ENCODE measurements at regions not wholly inside any gene's neighbourhood (a gene's known extent, or its start where the extent isn't known, plus 50 kb on each side); places are given as distances from the start of the nearest gene placed in this dataset.

GRCh38 chr5:2109566-2109965 is 226.8 kb upstream of the IRX4 start:
- H3K27me3 ChIP-seq (ENCODE audit: control insufficient read depth in 2 of 2, insufficient read depth in 2 of 2, low read length in 2 of 2): no peaks in the 10 kb centered on the region
- H3K9me3 ChIP-seq (ENCODE audit: control insufficient read depth in 2 of 2, low read length in 2 of 2): no peaks in the 10 kb centered on the region
- H3K9ac ChIP-seq (ENCODE audit: low read depth in 1 of 2, low read length in 2 of 2): no peak overlapping the region
- H3K4me3 ChIP-seq (ENCODE audit: low read length in 2 of 2): no peak overlapping the region
- no peaks in the 10 kb centered on the region for H3K36me3 ChIP-seq (ENCODE audit: control insufficient read depth in 2 of 2, insufficient read depth in 2 of 2, low read length in 2 of 2)
- H3K4me1 ChIP-seq (ENCODE audit: control insufficient read depth in 2 of 2, insufficient read depth in 2 of 2, low read length in 2 of 2): no peaks in the 10 kb centered on the region
- no peak overlapping the region for H3K27ac ChIP-seq (ENCODE audit: low read depth in 2 of 2, low read length in 2 of 2)

- Histone ChIP-seq H3K4me1 (ENCODE audit: control insufficient read depth in 2 of 2, insufficient read depth in 2 of 2, low read length in 2 of 2) (no peaks in the 10 kb centered on the region), H3K36me3 (ENCODE audit: control insufficient read depth in 2 of 2, insufficient read depth in 2 of 2, low read length in 2 of 2) (no peaks in the 10 kb centered on the region), H3K9me3 (ENCODE audit: control insufficient read depth in 2 of 2, low read length in 2 of 2) (no peaks in the 10 kb centered on the region), H3K27ac (ENCODE audit: low read depth in 2 of 2, low read length in 2 of 2) (no peak overlapping the region), H3K9ac (ENCODE audit: low read depth in 1 of 2, low read length in 2 of 2) (no peak overlapping the region), H3K4me3 (ENCODE audit: low read length in 2 of 2) (no peak overlapping the region), H3K27me3 (ENCODE audit: control insufficient read depth in 2 of 2, insufficient read depth in 2 of 2, low read length in 2 of 2) (no peaks in the 10 kb centered on the region)
Observed at GRCh38 chr5:2106721-2107120, 224.0 kb upstream of the IRX4 start.

- Histone ChIP-seq H3K4me1 (ENCODE audit: control insufficient read depth in 2 of 2, insufficient read depth in 2 of 2, low read length in 2 of 2) (no peaks in the 10 kb centered on the region), H3K27ac (ENCODE audit: low read depth in 2 of 2, low read length in 2 of 2) (no peak overlapping the region), H3K9ac (ENCODE audit: low read depth in 1 of 2, low read length in 2 of 2) (no peak overlapping the region)
Observed at GRCh38 chr5:2105141-2105540, 222.4 kb upstream of the IRX4 start.

GRCh38 chr5:2103940-2104339 is 221.2 kb upstream of the IRX4 start:
- Histone ChIP-seq H3K9ac (ENCODE audit: low read depth in 1 of 2, low read length in 2 of 2) (no peak overlapping the region), H3K4me3 (ENCODE audit: low read length in 2 of 2) (no peak overlapping the region), H3K36me3 (ENCODE audit: control insufficient read depth in 2 of 2, insufficient read depth in 2 of 2, low read length in 2 of 2) (no peaks in the 10 kb centered on the region), H3K9me3 (ENCODE audit: control insufficient read depth in 2 of 2, low read length in 2 of 2) (no peaks in the 10 kb centered on the region), H3K27me3 (ENCODE audit: control insufficient read depth in 2 of 2, insufficient read depth in 2 of 2, low read length in 2 of 2) (no peaks in the 10 kb centered on the region), H3K4me1 (ENCODE audit: control insufficient read depth in 2 of 2, insufficient read depth in 2 of 2, low read length in 2 of 2) (no peaks in the 10 kb centered on the region), H3K27ac (ENCODE audit: low read depth in 2 of 2, low read length in 2 of 2) (no peak overlapping the region)

More at GRCh38 chr5:2105141-2105540, 222.4 kb upstream of the IRX4 start:
- H3K4me3 ChIP-seq (ENCODE audit: low read length in 2 of 2): no peak overlapping the region
- H3K27me3 ChIP-seq (ENCODE audit: control insufficient read depth in 2 of 2, insufficient read depth in 2 of 2, low read length in 2 of 2): no peaks in the 10 kb centered on the region
- H3K9me3 ChIP-seq (ENCODE audit: control insufficient read depth in 2 of 2, low read length in 2 of 2): no peaks in the 10 kb centered on the region
- no peaks in the 10 kb centered on the region for H3K36me3 ChIP-seq (ENCODE audit: control insufficient read depth in 2 of 2, insufficient read depth in 2 of 2, low read length in 2 of 2)

GRCh38 chr5:2102819-2103776 is 220.4 kb upstream of the IRX4 start:
- Histone ChIP-seq H3K27me3 (ENCODE audit: control insufficient read depth in 2 of 2, insufficient read depth in 2 of 2, low read length in 2 of 2) (no peaks in the 10 kb centered on the region), H3K4me3 (ENCODE audit: low read length in 2 of 2) (no peak overlapping the region), H3K27ac (ENCODE audit: low read depth in 2 of 2, low read length in 2 of 2) (no peak overlapping the region), H3K9ac (ENCODE audit: low read depth in 1 of 2, low read length in 2 of 2) (no peak overlapping the region), H3K9me3 (ENCODE audit: control insufficient read depth in 2 of 2, low read length in 2 of 2) (no peaks in the 10 kb centered on the region), H3K36me3 (ENCODE audit: control insufficient read depth in 2 of 2, insufficient read depth in 2 of 2, low read length in 2 of 2) (no peaks in the 10 kb centered on the region), H3K4me1 (ENCODE audit: control insufficient read depth in 2 of 2, insufficient read depth in 2 of 2, low read length in 2 of 2) (no peaks in the 10 kb centered on the region)

GRCh38 chr5:2101685-2102084 is 219.0 kb upstream of the IRX4 start:
- no peaks in the 10 kb centered on the region for H3K9me3 ChIP-seq (ENCODE audit: control insufficient read depth in 2 of 2, low read length in 2 of 2)
- H3K9ac ChIP-seq (ENCODE audit: low read depth in 1 of 2, low read length in 2 of 2): no peak overlapping the region
- H3K4me3 ChIP-seq (ENCODE audit: low read length in 2 of 2): no peak overlapping the region
- no peaks in the 10 kb centered on the region for H3K27me3 ChIP-seq (ENCODE audit: control insufficient read depth in 2 of 2, insufficient read depth in 2 of 2, low read length in 2 of 2)
- no peak overlapping the region for H3K27ac ChIP-seq (ENCODE audit: low read depth in 2 of 2, low read length in 2 of 2)
- no peaks in the 10 kb centered on the region for H3K4me1 ChIP-seq (ENCODE audit: control insufficient read depth in 2 of 2, insufficient read depth in 2 of 2, low read length in 2 of 2)
- H3K36me3 ChIP-seq (ENCODE audit: control insufficient read depth in 2 of 2, insufficient read depth in 2 of 2, low read length in 2 of 2): no peaks in the 10 kb centered on the region

GRCh38 chr5:2096887-2097505 is 214.3 kb upstream of the IRX4 start:
- Histone ChIP-seq H3K27me3 (ENCODE audit: control insufficient read depth in 2 of 2, insufficient read depth in 2 of 2, low read length in 2 of 2) (no peaks in the 10 kb centered on the region), H3K36me3 (ENCODE audit: control insufficient read depth in 2 of 2, insufficient read depth in 2 of 2, low read length in 2 of 2) (no peaks in the 10 kb centered on the region), H3K9me3 (ENCODE audit: control insufficient read depth in 2 of 2, low read length in 2 of 2) (no peaks in the 10 kb centered on the region), H3K4me1 (ENCODE audit: control insufficient read depth in 2 of 2, insufficient read depth in 2 of 2, low read length in 2 of 2) (no peaks in the 10 kb centered on the region), H3K4me3 (ENCODE audit: low read length in 2 of 2) (no peak overlapping the region), H3K9ac (ENCODE audit: low read depth in 1 of 2, low read length in 2 of 2) (no peak overlapping the region), H3K27ac (ENCODE audit: low read depth in 2 of 2, low read length in 2 of 2) (no peak overlapping the region)

- no peak overlapping the region for H3K27ac ChIP-seq (ENCODE audit: low read depth in 2 of 2, low read length in 2 of 2)
Observed at GRCh38 chr5:2095011-2095410, 212.3 kb upstream of the IRX4 start.

GRCh38 chr5:2094616-2094995 is 211.9 kb upstream of the IRX4 start:
- Histone ChIP-seq H3K27ac (ENCODE audit: low read depth in 2 of 2, low read length in 2 of 2) (no peak overlapping the region), H3K27me3 (ENCODE audit: control insufficient read depth in 2 of 2, insufficient read depth in 2 of 2, low read length in 2 of 2) (no peaks in the 10 kb centered on the region)

More at GRCh38 chr5:2095011-2095410, 212.3 kb upstream of the IRX4 start:
- Histone ChIP-seq H3K9ac (ENCODE audit: low read depth in 1 of 2, low read length in 2 of 2) (no peak overlapping the region), H3K4me3 (ENCODE audit: low read length in 2 of 2) (no peak overlapping the region), H3K27me3 (ENCODE audit: control insufficient read depth in 2 of 2, insufficient read depth in 2 of 2, low read length in 2 of 2) (no peaks in the 10 kb centered on the region), H3K4me1 (ENCODE audit: control insufficient read depth in 2 of 2, insufficient read depth in 2 of 2, low read length in 2 of 2) (no peaks in the 10 kb centered on the region), H3K36me3 (ENCODE audit: control insufficient read depth in 2 of 2, insufficient read depth in 2 of 2, low read length in 2 of 2) (no peaks in the 10 kb centered on the region), H3K9me3 (ENCODE audit: control insufficient read depth in 2 of 2, low read length in 2 of 2) (no peaks in the 10 kb centered on the region)

GRCh38 chr5:2093859-2094615 is 211.3 kb upstream of the IRX4 start:
- H3K9me3 ChIP-seq (ENCODE audit: control insufficient read depth in 2 of 2, low read length in 2 of 2): no peaks in the 10 kb centered on the region
- H3K4me1 ChIP-seq (ENCODE audit: control insufficient read depth in 2 of 2, insufficient read depth in 2 of 2, low read length in 2 of 2): no peaks in the 10 kb centered on the region
- no peak overlapping the region for H3K9ac ChIP-seq (ENCODE audit: low read depth in 1 of 2, low read length in 2 of 2)
- H3K36me3 ChIP-seq (ENCODE audit: control insufficient read depth in 2 of 2, insufficient read depth in 2 of 2, low read length in 2 of 2): no peaks in the 10 kb centered on the region
- H3K27ac ChIP-seq (ENCODE audit: low read depth in 2 of 2, low read length in 2 of 2): peak overlapping the region; percentile 1 to 46
- no peaks in the 10 kb centered on the region for H3K27me3 ChIP-seq (ENCODE audit: control insufficient read depth in 2 of 2, insufficient read depth in 2 of 2, low read length in 2 of 2)
- H3K4me3 ChIP-seq (ENCODE audit: low read length in 2 of 2): no peak overlapping the region

More at GRCh38 chr5:2094616-2094995, 211.9 kb upstream of the IRX4 start:
- H3K36me3 ChIP-seq (ENCODE audit: control insufficient read depth in 2 of 2, insufficient read depth in 2 of 2, low read length in 2 of 2): no peaks in the 10 kb centered on the region
- no peak overlapping the region for H3K9ac ChIP-seq (ENCODE audit: low read depth in 1 of 2, low read length in 2 of 2)
- H3K9me3 ChIP-seq (ENCODE audit: control insufficient read depth in 2 of 2, low read length in 2 of 2): no peaks in the 10 kb centered on the region
- H3K4me3 ChIP-seq (ENCODE audit: low read length in 2 of 2): no peak overlapping the region
- no peaks in the 10 kb centered on the region for H3K4me1 ChIP-seq (ENCODE audit: control insufficient read depth in 2 of 2, insufficient read depth in 2 of 2, low read length in 2 of 2)

Measured in mucosa of rectum (tissue), 2 donors.